Type B pancreatic cell (in vitro differentiated cells): ENCODE measurements at regions not wholly inside any gene's neighbourhood (a gene's known extent, or its start where the extent isn't known, plus 50 kb on each side); places are given as distances from the start of the nearest gene placed in this dataset.

Source experiments
- DNase-seq: peaks from one replicate; pipeline ENCODE4 v3.0.0; 2021; ENCODE audit warnings: mixed read lengths; ENCODE audit not compliant: unreplicated experiment; ENCODE audit errors: extremely low spot score
- H3K27ac Mint-ChIP-seq: 2 replicates; pipeline ENCODE4 v1.8.0; 2021; ENCODE audit warnings: mild to moderate bottlenecking, mixed read lengths
- H3K27me3 Mint-ChIP-seq: 2 replicates; pipeline ENCODE4 v1.8.0; 2021; ENCODE audit warnings: mixed read lengths
- H3K36me3 Mint-ChIP-seq: 2 replicates; pipeline ENCODE4 v1.8.0; 2021; ENCODE audit warnings: mixed read lengths
- H3K4me1 Mint-ChIP-seq: one replicate; pipeline ENCODE4 v1.8.0; 2021; ENCODE audit warnings: mixed read lengths; ENCODE audit not compliant: unreplicated experiment
- H3K4me3 Mint-ChIP-seq: 2 replicates; pipeline ENCODE4 v1.8.0; 2021; ENCODE audit warnings: mild to moderate bottlenecking, mixed read lengths
- H3K9me3 Mint-ChIP-seq: 2 replicates; pipeline ENCODE4 v1.8.0; 2021; ENCODE audit warnings: mixed read lengths
- TF ChIP-seq, protein P1 (sequence below): fragments of 200-600 bp; sonication (generic); conservative IDR thresholded peaks from 2 replicates; pipeline ENCODE4 v1.5.0; 2021; ENCODE audit warnings: antibody characterized with exemption, mild to moderate bottlenecking

DNA sequence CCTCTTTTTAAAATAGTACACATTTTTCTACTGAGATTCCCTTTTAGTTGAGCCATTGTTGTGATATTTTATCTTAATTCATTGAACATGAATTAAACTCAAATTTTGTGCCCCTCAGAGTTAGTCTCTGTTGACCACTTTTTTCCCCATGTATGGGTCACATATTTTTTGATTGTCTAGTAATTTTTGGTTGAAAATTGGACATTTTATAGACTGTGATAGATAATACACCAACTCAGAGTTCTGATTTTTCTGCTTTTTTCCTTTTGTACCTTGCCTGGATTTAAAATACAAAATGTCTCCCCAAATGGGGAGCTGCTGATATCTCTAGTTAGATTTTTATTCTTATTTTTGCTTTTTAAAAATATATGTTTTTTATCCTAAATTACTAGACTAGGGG lies 291.8 kb upstream of the CITED2 start:
- peaks cover 7% of the 10 kb centered on the region for H3K36me3 Mint-ChIP-seq
- TF ChIP-seq, protein P1, sequence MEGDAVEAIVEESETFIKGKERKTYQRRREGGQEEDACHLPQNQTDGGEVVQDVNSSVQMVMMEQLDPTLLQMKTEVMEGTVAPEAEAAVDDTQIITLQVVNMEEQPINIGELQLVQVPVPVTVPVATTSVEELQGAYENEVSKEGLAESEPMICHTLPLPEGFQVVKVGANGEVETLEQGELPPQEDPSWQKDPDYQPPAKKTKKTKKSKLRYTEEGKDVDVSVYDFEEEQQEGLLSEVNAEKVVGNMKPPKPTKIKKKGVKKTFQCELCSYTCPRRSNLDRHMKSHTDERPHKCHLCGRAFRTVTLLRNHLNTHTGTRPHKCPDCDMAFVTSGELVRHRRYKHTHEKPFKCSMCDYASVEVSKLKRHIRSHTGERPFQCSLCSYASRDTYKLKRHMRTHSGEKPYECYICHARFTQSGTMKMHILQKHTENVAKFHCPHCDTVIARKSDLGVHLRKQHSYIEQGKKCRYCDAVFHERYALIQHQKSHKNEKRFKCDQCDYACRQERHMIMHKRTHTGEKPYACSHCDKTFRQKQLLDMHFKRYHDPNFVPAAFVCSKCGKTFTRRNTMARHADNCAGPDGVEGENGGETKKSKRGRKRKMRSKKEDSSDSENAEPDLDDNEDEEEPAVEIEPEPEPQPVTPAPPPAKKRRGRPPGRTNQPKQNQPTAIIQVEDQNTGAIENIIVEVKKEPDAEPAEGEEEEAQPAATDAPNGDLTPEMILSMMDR, result no peak
- no peak for DNase-seq
- no peaks in the 10 kb centered on the region for H3K4me1 Mint-ChIP-seq
- no peaks in the 10 kb centered on the region for H3K27me3 Mint-ChIP-seq
- no peak overlapping the region for H3K27ac Mint-ChIP-seq
- no peak overlapping the region for H3K4me3 Mint-ChIP-seq
- H3K9me3 Mint-ChIP-seq, result peaks cover 17% of the 10 kb centered on the region

DNA sequence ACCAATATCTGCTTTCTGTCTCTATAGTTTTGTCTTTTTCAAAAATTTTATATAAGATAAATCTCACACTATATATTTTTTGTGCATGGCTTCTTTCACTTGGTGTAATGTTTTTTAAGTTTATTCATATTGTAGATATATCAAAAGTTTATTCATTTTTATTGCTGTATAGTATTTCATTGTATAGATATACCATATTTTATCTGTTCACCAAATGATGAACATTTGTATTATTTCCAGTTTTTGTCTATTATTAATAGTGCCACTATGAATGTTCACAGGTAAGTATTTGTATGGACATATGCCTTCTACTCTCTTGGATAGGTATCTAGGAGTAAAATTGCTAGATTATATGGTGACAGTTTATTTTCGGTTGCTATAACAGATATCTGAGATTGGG lies 289.5 kb upstream of the CITED2 start:
- no peak overlapping the region for H3K4me3 Mint-ChIP-seq
- H3K4me1 Mint-ChIP-seq, result no peaks in the 10 kb centered on the region
- H3K9me3 Mint-ChIP-seq, result peaks cover 17% of the 10 kb centered on the region
- TF ChIP-seq, protein P1, result no peak
- peaks cover 3% of the 10 kb centered on the region for H3K36me3 Mint-ChIP-seq
- no peak overlapping the region for H3K27ac Mint-ChIP-seq
- no peaks in the 10 kb centered on the region for H3K27me3 Mint-ChIP-seq
- DNase-seq, result no peak

GRCh38 chr6:139659711-139660110 lies 285.3 kb upstream of the CITED2 start:
- H3K4me3 Mint-ChIP-seq, result no peak overlapping the region
- H3K27me3 Mint-ChIP-seq, result no peaks in the 10 kb centered on the region
- TF ChIP-seq, protein P1, result no peak
- H3K4me1 Mint-ChIP-seq, result peaks cover 26% of the 10 kb centered on the region
- no peak overlapping the region for H3K27ac Mint-ChIP-seq
- DNase-seq, result no peak
- H3K9me3 Mint-ChIP-seq, result peaks cover 16% of the 10 kb centered on the region
- H3K36me3 Mint-ChIP-seq, result no peaks in the 10 kb centered on the region

DNA sequence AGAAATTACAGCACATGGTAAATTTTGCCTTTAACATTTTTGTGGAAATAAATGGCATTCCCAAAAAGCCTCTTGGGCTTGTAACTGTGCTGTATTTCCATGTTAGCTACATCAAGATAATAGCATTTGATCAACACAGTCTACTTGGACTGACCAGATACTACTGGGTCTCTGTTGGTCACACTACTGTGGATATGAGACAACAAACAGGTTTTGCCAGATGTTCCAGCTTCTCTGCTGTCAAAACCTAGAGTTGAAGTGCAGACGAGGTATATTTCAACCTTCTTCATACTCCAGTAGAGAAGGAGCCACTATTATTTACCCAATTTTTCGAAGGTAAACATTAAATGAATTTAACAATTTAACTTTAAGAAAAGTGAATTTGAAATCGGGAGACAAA lies 284.7 kb upstream of the CITED2 start:
- H3K27ac Mint-ChIP-seq, result no peak overlapping the region
- no peaks in the 10 kb centered on the region for H3K36me3 Mint-ChIP-seq
- TF ChIP-seq, protein P1, result no peak
- no peaks in the 10 kb centered on the region for H3K27me3 Mint-ChIP-seq
- H3K4me3 Mint-ChIP-seq, result no peak overlapping the region
- H3K9me3 Mint-ChIP-seq, result peaks cover 14% of the 10 kb centered on the region
- H3K4me1 Mint-ChIP-seq, result peaks cover 28% of the 10 kb centered on the region
- no peak for DNase-seq

DNA sequence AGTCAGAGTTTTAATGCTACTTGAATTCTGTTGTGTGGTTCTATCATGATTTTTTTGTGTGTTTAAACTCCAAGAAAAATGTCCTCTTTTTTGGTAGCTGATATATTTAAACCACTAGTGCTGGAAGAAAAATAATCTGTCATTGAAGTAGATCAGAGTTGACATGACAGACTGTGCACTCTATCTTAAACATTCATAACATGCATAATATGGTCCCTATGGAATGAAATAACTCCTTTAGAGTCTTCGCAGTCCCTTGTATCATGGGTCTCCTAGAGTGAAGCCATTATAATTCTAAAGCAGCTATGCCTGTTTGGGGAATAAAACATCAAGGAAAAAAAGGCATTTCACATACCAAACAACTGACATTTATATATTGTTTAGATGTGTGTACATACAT lies 282.7 kb upstream of the CITED2 start:
- TF ChIP-seq, protein P1, result no peak
- Mint-ChIP-seq H3K27me3 (no peaks in the 10 kb centered on the region), H3K27ac (peak overlapping the region; percentile 93), H3K9me3 (peaks cover 8% of the 10 kb centered on the region), H3K36me3 (no peaks in the 10 kb centered on the region), H3K4me3 (peak overlapping the region; percentile 69), H3K4me1 (peaks cover 36% of the 10 kb centered on the region)
- DNase-seq, result no peak
